GM20000 (cell line): ENCODE measurements at regions not wholly inside any gene's neighbourhood (a gene's known extent, or its start where the extent isn't known, plus 50 kb on each side); places are given as distances from the start of the nearest gene placed in this dataset.

Experiments
- DNase-seq: peaks from one replicate; pipeline ENCODE4 v3.0.0; 2012; ENCODE audit warnings: low spot score
- TF ChIP-seq, protein P1 (sequence below): IDR thresholded peaks from 2 replicates; pipeline ENCODE4 v1.5.1; 2012; ENCODE audit warnings: mild to moderate bottlenecking, control low read depth; ENCODE audit errors: extremely low read depth, missing control alignments

DNA sequence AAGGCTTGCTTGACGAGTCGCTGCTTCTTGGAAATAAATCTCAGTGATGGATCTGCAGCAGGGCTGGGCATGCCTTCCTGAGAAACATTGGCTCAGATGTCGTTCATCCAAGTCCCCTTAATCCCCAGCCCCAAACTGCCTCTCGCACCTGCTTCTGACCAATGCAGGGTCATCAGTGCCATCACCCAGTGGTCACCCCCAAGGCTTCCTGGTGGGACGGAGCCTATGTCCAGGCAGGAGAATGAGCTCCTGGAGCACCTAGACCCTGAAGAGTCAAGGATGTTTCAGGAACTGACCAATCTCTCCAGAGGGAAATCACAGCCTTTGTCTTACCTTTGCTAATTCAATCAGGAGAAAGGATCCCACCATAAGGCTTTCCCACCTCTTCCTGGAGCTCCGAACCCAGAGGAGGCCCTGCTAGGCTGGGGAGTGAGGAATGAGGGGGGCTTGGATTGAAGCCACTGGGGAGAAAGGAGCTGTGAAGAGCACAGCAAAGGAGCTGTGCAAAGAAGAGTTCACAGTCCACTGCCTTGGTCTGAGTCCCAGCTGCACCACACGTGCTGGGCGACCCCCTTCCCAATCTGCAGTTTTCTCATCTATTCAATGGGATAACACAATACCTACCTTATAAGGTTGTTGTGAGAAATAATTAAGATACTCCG is 416.1 kb downstream of the NPHP4 start:
- TF ChIP-seq, protein P1, sequence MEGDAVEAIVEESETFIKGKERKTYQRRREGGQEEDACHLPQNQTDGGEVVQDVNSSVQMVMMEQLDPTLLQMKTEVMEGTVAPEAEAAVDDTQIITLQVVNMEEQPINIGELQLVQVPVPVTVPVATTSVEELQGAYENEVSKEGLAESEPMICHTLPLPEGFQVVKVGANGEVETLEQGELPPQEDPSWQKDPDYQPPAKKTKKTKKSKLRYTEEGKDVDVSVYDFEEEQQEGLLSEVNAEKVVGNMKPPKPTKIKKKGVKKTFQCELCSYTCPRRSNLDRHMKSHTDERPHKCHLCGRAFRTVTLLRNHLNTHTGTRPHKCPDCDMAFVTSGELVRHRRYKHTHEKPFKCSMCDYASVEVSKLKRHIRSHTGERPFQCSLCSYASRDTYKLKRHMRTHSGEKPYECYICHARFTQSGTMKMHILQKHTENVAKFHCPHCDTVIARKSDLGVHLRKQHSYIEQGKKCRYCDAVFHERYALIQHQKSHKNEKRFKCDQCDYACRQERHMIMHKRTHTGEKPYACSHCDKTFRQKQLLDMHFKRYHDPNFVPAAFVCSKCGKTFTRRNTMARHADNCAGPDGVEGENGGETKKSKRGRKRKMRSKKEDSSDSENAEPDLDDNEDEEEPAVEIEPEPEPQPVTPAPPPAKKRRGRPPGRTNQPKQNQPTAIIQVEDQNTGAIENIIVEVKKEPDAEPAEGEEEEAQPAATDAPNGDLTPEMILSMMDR: no peak
- no peak for DNase-seq

GRCh38 chr1:5575396-5575940 is 416.8 kb downstream of the NPHP4 start:
- TF ChIP-seq, protein P1: no peak
- no peak for DNase-seq

- DNase-seq: no peak
- TF ChIP-seq, protein P1: no peak
These were observed 417.6 kb downstream of the NPHP4 start for GRCh38 chr1:5574641-5575040.

DNA sequence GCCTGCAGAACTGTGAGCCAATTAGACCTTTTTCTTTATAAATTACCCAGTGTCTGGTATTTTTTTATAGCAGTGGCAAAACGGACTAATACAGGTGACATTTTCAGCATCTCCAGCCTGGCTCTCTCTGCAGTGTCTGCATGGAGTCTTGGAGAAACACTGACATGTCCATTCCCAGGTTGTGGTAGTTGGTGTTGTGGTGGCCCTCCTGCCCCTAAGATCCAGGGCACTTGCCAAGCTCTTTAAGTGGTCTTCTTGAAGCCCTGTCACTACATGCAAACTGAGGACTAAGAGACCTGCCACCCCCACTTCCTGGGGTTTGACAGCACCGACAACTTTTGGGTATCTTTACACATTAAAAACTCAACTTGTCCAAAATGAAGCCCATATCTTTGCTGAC is 419.4 kb downstream of the NPHP4 start:
- no peak for DNase-seq
- TF ChIP-seq, protein P1: no peak

DNA sequence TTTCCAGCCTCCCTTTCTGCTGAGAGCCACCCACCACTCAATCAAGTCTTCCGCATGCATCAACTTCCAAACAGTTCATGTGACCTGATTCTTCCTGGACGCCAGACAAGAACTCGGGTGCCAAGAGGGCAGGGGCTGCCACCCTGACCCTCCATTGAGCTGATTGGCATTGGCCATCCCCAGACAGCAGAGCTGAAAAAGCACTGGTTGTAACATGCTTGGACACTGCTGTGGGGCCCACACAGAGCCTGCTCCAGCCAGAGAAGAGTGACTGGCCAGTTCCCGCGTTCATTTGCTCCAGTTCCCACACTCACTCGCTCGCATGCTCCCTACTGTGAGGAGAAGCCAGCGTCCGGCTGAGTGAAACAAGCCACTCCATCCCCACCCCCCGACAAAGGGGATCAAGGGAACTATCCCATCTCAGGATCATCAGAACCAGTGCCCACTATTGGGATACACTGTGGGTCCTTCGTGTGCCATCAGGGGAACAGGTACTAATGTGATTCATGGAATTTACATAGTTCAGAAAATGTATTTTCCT is 420.3 kb downstream of the NPHP4 start:
- TF ChIP-seq, protein P1: no peak
- no peak for DNase-seq

- no peak for DNase-seq
- TF ChIP-seq, protein P1: no peak
These were observed 420.8 kb downstream of the NPHP4 start for GRCh38 chr1:5571438-5571837.

GRCh38 chr1:5570931-5571330 is 421.3 kb downstream of the NPHP4 start:
- no peak for DNase-seq
- TF ChIP-seq, protein P1: no peak
